ENCODE measurements at regions not wholly inside any gene's neighbourhood (a gene's known extent, or its start where the extent isn't known, plus 50 kb on each side); places are given as distances from the start of the nearest gene placed in this dataset.

- H3K4me2 ChIP-seq (ENCODE audit: low read length), result no peak overlapping the region
- H3K4me1 ChIP-seq (ENCODE audit: control insufficient read depth, low read depth, low read length), result peaks cover 6% of the 10 kb centered on the region
- H2BK120ac ChIP-seq (ENCODE audit: low read depth, low read length), result no peak overlapping the region
- H3K27ac ChIP-seq (ENCODE audit: low read depth, low read length), result no peak overlapping the region
- no peak overlapping the region for H3K23ac ChIP-seq (ENCODE audit: low read length)
- no peak overlapping the region for H3K9ac ChIP-seq (ENCODE audit: low read length)
- H3K56ac ChIP-seq (ENCODE audit: low read length), result no peak overlapping the region
- no peak for DNase-seq
- H3K79me1 ChIP-seq (ENCODE audit: low read length), result no peaks in the 10 kb centered on the region
- H3K4ac ChIP-seq (ENCODE audit: low read depth, low read length), result no peak overlapping the region
- H2AK5ac ChIP-seq (ENCODE audit: low read length), result no peak overlapping the region
- WGBS (ENCODE audit: extremely low coverage, insufficient coverage, low lambda C conversion rate), result no CpG with 5 or more reads among the region's 3 CpGs
- no peak overlapping the region for H4K5ac ChIP-seq (ENCODE audit: low read length)
- H3K18ac ChIP-seq (ENCODE audit: low read length), result no peak overlapping the region
- no peak overlapping the region for H2BK5ac ChIP-seq (ENCODE audit: low read length)
- H3K36me3 ChIP-seq (ENCODE audit: control insufficient read depth, insufficient read depth, low read length), result no peaks in the 10 kb centered on the region
- H3K4me3 ChIP-seq (ENCODE audit: low read length), result no peak overlapping the region
- no peak overlapping the region for H4K8ac ChIP-seq (ENCODE audit: low read depth, low read length)
- peak overlapping the region; percentile 78 for H2BK15ac ChIP-seq (replicated peaks; ENCODE audit: low read depth)
- H3K79me2 ChIP-seq (ENCODE audit: control insufficient read depth, insufficient read depth, low read length), result no peaks in the 10 kb centered on the region
- H3K27me3 ChIP-seq (ENCODE audit: insufficient read depth, low read length, poor library complexity), result no peaks in the 10 kb centered on the region
Observed at GRCh38 chr11:27280140-27280539, 82.9 kb downstream of the CCDC34 start.

GRCh38 chr11:27279460-27279859, 83.6 kb downstream of the CCDC34 start:
- Histone ChIP-seq H2AK5ac (ENCODE audit: low read length) (no peak overlapping the region), H3K36me3 (ENCODE audit: control insufficient read depth, insufficient read depth, low read length) (no peaks in the 10 kb centered on the region), H2BK15ac (replicated peaks; ENCODE audit: low read depth) (no peak overlapping the region), H3K56ac (ENCODE audit: low read length) (no peak overlapping the region), H3K27me3 (ENCODE audit: insufficient read depth, low read length, poor library complexity) (no peaks in the 10 kb centered on the region), H3K4me1 (ENCODE audit: control insufficient read depth, low read depth, low read length) (peaks cover 6% of the 10 kb centered on the region), H2BK5ac (ENCODE audit: low read length) (no peak overlapping the region), H3K4me2 (ENCODE audit: low read length) (no peak overlapping the region), H3K18ac (ENCODE audit: low read length) (no peak overlapping the region), H4K8ac (ENCODE audit: low read depth, low read length) (no peak overlapping the region), H3K27ac (ENCODE audit: low read depth, low read length) (no peak overlapping the region), H4K5ac (ENCODE audit: low read length) (no peak overlapping the region), H3K79me2 (ENCODE audit: control insufficient read depth, insufficient read depth, low read length) (no peaks in the 10 kb centered on the region), H3K23ac (ENCODE audit: low read length) (no peak overlapping the region), H2BK120ac (ENCODE audit: low read depth, low read length) (peak overlapping the region; percentile 82), H3K4ac (ENCODE audit: low read depth, low read length) (no peak overlapping the region), H3K79me1 (ENCODE audit: low read length) (no peaks in the 10 kb centered on the region), H3K4me3 (ENCODE audit: low read length) (no peak overlapping the region), H3K9ac (ENCODE audit: low read length) (no peak overlapping the region)
- no peak for DNase-seq
- WGBS (ENCODE audit: extremely low coverage, insufficient coverage, low lambda C conversion rate), result no CpG with 5 or more reads among the region's 4 CpGs

- Histone ChIP-seq H2AK5ac (ENCODE audit: low read length) (no peak overlapping the region), H2BK5ac (ENCODE audit: low read length) (no peak overlapping the region), H3K27me3 (ENCODE audit: insufficient read depth, low read length, poor library complexity) (no peaks in the 10 kb centered on the region), H3K56ac (ENCODE audit: low read length) (no peak overlapping the region), H3K9ac (ENCODE audit: low read length) (no peak overlapping the region), H3K79me1 (ENCODE audit: low read length) (no peaks in the 10 kb centered on the region), H3K36me3 (ENCODE audit: control insufficient read depth, insufficient read depth, low read length) (no peaks in the 10 kb centered on the region), H2BK15ac (replicated peaks; ENCODE audit: low read depth) (no peak overlapping the region), H4K5ac (ENCODE audit: low read length) (no peak overlapping the region), H3K4me2 (ENCODE audit: low read length) (no peak overlapping the region), H2BK120ac (ENCODE audit: low read depth, low read length) (no peak overlapping the region), H4K8ac (ENCODE audit: low read depth, low read length) (no peak overlapping the region), H3K4me3 (ENCODE audit: low read length) (no peak overlapping the region), H3K23ac (ENCODE audit: low read length) (no peak overlapping the region), H3K18ac (ENCODE audit: low read length) (no peak overlapping the region), H3K4me1 (ENCODE audit: control insufficient read depth, low read depth, low read length) (peaks cover 6% of the 10 kb centered on the region), H3K79me2 (ENCODE audit: control insufficient read depth, insufficient read depth, low read length) (no peaks in the 10 kb centered on the region), H3K4ac (ENCODE audit: low read depth, low read length) (no peak overlapping the region), H3K27ac (ENCODE audit: low read depth, low read length) (no peak overlapping the region)
- no CpG with 5 or more reads among the region's 1 CpG for WGBS (ENCODE audit: extremely low coverage, insufficient coverage, low lambda C conversion rate)
- DNase-seq, result no peak
Observed at GRCh38 chr11:27277843-27278242, 85.2 kb downstream of the CCDC34 start.

GRCh38 chr11:27276141-27276540, 86.9 kb downstream of the CCDC34 start:
- Histone ChIP-seq H3K27ac (ENCODE audit: low read depth, low read length) (no peak overlapping the region), H3K56ac (ENCODE audit: low read length) (no peak overlapping the region), H4K8ac (ENCODE audit: low read depth, low read length) (no peak overlapping the region), H2BK15ac (replicated peaks; ENCODE audit: low read depth) (no peak overlapping the region), H4K5ac (ENCODE audit: low read length) (no peak overlapping the region), H3K23ac (ENCODE audit: low read length) (no peak overlapping the region), H3K9ac (ENCODE audit: low read length) (no peak overlapping the region), H2BK120ac (ENCODE audit: low read depth, low read length) (no peak overlapping the region), H3K79me2 (ENCODE audit: control insufficient read depth, insufficient read depth, low read length) (no peaks in the 10 kb centered on the region), H3K4ac (ENCODE audit: low read depth, low read length) (no peak overlapping the region), H3K18ac (ENCODE audit: low read length) (no peak overlapping the region), H2AK5ac (ENCODE audit: low read length) (no peak overlapping the region), H2BK5ac (ENCODE audit: low read length) (no peak overlapping the region), H3K4me2 (ENCODE audit: low read length) (no peak overlapping the region), H3K36me3 (ENCODE audit: control insufficient read depth, insufficient read depth, low read length) (no peaks in the 10 kb centered on the region), H3K79me1 (ENCODE audit: low read length) (no peaks in the 10 kb centered on the region), H3K4me1 (ENCODE audit: control insufficient read depth, low read depth, low read length) (peaks cover under 1% of the 10 kb centered on the region), H3K4me3 (ENCODE audit: low read length) (no peak overlapping the region), H3K27me3 (ENCODE audit: insufficient read depth, low read length, poor library complexity) (no peaks in the 10 kb centered on the region)
- no peak for DNase-seq
- no CpG with 5 or more reads among the region's 1 CpG for WGBS (ENCODE audit: extremely low coverage, insufficient coverage, low lambda C conversion rate)

GRCh38 chr11:27274854-27275395, 88.1 kb downstream of the CCDC34 start:
- no peak for DNase-seq
- Histone ChIP-seq H2BK15ac (replicated peaks; ENCODE audit: low read depth) (no peak overlapping the region), H3K56ac (ENCODE audit: low read length) (no peak overlapping the region), H3K4ac (ENCODE audit: low read depth, low read length) (no peak overlapping the region), H3K4me3 (ENCODE audit: low read length) (no peak overlapping the region), H3K18ac (ENCODE audit: low read length) (no peak overlapping the region), H3K23ac (ENCODE audit: low read length) (no peak overlapping the region), H3K79me2 (ENCODE audit: control insufficient read depth, insufficient read depth, low read length) (no peaks in the 10 kb centered on the region), H3K79me1 (ENCODE audit: low read length) (no peaks in the 10 kb centered on the region), H3K27ac (ENCODE audit: low read depth, low read length) (no peak overlapping the region), H2AK5ac (ENCODE audit: low read length) (no peak overlapping the region), H4K8ac (ENCODE audit: low read depth, low read length) (no peak overlapping the region), H2BK120ac (ENCODE audit: low read depth, low read length) (no peak overlapping the region), H3K4me1 (ENCODE audit: control insufficient read depth, low read depth, low read length) (no peaks in the 10 kb centered on the region), H3K36me3 (ENCODE audit: control insufficient read depth, insufficient read depth, low read length) (no peaks in the 10 kb centered on the region), H3K9ac (ENCODE audit: low read length) (no peak overlapping the region), H4K5ac (ENCODE audit: low read length) (no peak overlapping the region), H2BK5ac (ENCODE audit: low read length) (no peak overlapping the region), H3K27me3 (ENCODE audit: insufficient read depth, low read length, poor library complexity) (no peaks in the 10 kb centered on the region), H3K4me2 (ENCODE audit: low read length) (no peak overlapping the region)

- no peak overlapping the region for H3K56ac ChIP-seq (ENCODE audit: low read length)
- no peak for DNase-seq
- H4K5ac ChIP-seq (ENCODE audit: low read length), result no peak overlapping the region
- no peak overlapping the region for H4K8ac ChIP-seq (ENCODE audit: low read depth, low read length)
- H3K9ac ChIP-seq (ENCODE audit: low read length), result no peak overlapping the region
- H3K79me1 ChIP-seq (ENCODE audit: low read length), result no peaks in the 10 kb centered on the region
- no peaks in the 10 kb centered on the region for H3K36me3 ChIP-seq (ENCODE audit: control insufficient read depth, insufficient read depth, low read length)
- H2BK5ac ChIP-seq (ENCODE audit: low read length), result no peak overlapping the region
- H3K27me3 ChIP-seq (ENCODE audit: insufficient read depth, low read length, poor library complexity), result no peaks in the 10 kb centered on the region
- H2AK5ac ChIP-seq (ENCODE audit: low read length), result no peak overlapping the region
- H3K4ac ChIP-seq (ENCODE audit: low read depth, low read length), result no peak overlapping the region
- H3K23ac ChIP-seq (ENCODE audit: low read length), result no peak overlapping the region
- H3K4me2 ChIP-seq (ENCODE audit: low read length), result no peak overlapping the region
- H2BK15ac ChIP-seq (replicated peaks; ENCODE audit: low read depth), result no peak overlapping the region
- WGBS (ENCODE audit: extremely low coverage, insufficient coverage, low lambda C conversion rate), result no CpG with 5 or more reads among the region's 2 CpGs
- no peak overlapping the region for H3K18ac ChIP-seq (ENCODE audit: low read length)
- no peaks in the 10 kb centered on the region for H3K79me2 ChIP-seq (ENCODE audit: control insufficient read depth, insufficient read depth, low read length)
- H3K27ac ChIP-seq (ENCODE audit: low read depth, low read length), result no peak overlapping the region
- H2BK120ac ChIP-seq (ENCODE audit: low read depth, low read length), result no peak overlapping the region
- no peaks in the 10 kb centered on the region for H3K4me1 ChIP-seq (ENCODE audit: control insufficient read depth, low read depth, low read length)
- no peak overlapping the region for H3K4me3 ChIP-seq (ENCODE audit: low read length)
Observed at GRCh38 chr11:27266125-27266524, 96.9 kb downstream of the CCDC34 start.

All from mesendoderm (in vitro differentiated cells).